ENCODE measurements at regions not wholly inside any gene's neighbourhood (a gene's known extent, or its start where the extent isn't known, plus 50 kb on each side); places are given as distances from the start of the nearest gene placed in this dataset.
"Not testable (repeated sequence)": the region's sequence is repeated elsewhere in the genome, so short reads cannot be mapped to it uniquely, and the experiment has no call there.

DNA sequence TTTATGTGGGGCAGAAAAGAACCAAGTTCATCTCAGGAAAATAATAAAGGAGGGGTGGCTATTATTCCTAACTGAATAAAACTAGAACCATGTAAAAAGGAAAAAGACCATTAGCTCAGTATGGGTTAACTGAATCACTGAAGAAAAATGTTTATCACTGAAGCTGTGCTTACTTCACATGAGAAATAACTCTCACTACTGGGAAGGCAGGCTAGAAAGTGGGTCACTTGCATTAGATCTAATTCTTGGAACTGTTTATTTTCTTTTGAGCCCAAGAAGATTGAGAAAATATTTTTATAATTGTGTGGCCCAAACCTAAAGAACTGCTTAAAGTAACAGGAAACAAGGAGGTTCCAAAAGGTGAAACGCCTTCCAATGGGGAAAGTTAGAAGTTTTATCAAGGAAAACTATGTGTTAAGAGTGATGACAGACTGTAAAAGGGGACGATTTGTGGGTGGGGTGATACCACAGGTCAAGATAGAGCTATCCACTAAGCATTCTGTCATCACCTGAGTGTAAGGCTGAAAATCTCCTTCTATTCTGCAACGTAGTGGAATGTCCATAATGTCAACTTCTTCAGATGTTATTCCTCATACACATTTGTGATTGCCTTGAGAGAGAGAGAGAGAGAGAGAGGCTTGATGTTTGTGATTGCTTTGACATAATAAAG, 1083.5 kb downstream of the PCDH7 start:
- DNase-seq (no peak), ATAC-seq (no peak)
- no peaks in the 10 kb centered on the region for H3K36me3 ChIP-seq
- no peak overlapping the region for H3K27ac ChIP-seq
- H3K9me3 ChIP-seq = no peaks in the 10 kb centered on the region
- in situ Hi-C loops (cut with MboI; ENCODE audit: low sequenced_read_pairs in 4 of 4) = no loop called here
- no peaks in the 10 kb centered on the region for H3K4me1 ChIP-seq
- intact Hi-C loops (cut with DNase I; ENCODE audit: low total_unique reads) = no loop called here
- no peak overlapping the region for H3K4me3 ChIP-seq
- no peaks in the 10 kb centered on the region for H3K27me3 ChIP-seq
- TF ChIP-seq POLR2A (IDR thresholded peaks at IDR 0.05) (no peak), CTCF (IDR thresholded peaks at IDR 0.05 in 4 of 5, conservative IDR thresholded peaks at IDR 0.05 in 1 of 5) (no peak)

GRCh38 chr4:31807036-31807435, 1086.9 kb downstream of the PCDH7 start:
- intact Hi-C loops (cut with DNase I; ENCODE audit: low total_unique reads) (no loop called here), in situ Hi-C loops (cut with MboI; ENCODE audit: low sequenced_read_pairs in 4 of 4) (no loop called here)
- ATAC-seq (no peak), DNase-seq (no peak)
- H3K27ac ChIP-seq = no peak overlapping the region
- H3K4me1 ChIP-seq = no peaks in the 10 kb centered on the region
- no peak overlapping the region for H3K4me3 ChIP-seq
- H3K27me3 ChIP-seq = no peaks in the 10 kb centered on the region
- no peak for TF ChIP-seq CTCF (IDR thresholded peaks at IDR 0.05 in 4 of 5, conservative IDR thresholded peaks at IDR 0.05 in 1 of 5)
- TF ChIP-seq POLR2A (IDR thresholded peaks at IDR 0.05) = no peak
- no peaks in the 10 kb centered on the region for H3K36me3 ChIP-seq
- H3K9me3 ChIP-seq = no peaks in the 10 kb centered on the region

DNA sequence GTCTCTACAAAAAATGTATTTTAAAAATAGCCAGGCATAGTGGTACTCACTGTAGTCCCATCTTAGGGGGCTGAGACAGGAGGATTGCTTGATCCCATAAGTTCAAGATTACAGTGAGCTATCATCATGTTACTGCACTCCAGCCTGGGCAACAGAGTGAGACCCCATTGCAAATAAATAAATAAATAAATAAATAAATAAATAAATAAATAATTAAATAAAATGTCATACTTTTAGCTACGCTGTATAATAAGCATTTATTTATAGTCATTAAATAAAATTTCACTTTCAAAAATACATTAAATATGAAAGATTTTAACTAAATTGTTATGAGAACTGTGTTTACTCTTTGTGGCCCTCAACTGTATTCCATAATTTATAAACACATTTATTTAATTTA, 1124.2 kb downstream of the PCDH7 start:
- no peak overlapping the region for H3K27ac ChIP-seq
- intact Hi-C loops (cut with DNase I; ENCODE audit: low total_unique reads) = no loop called here
- no peak for TF ChIP-seq POLR2A (IDR thresholded peaks at IDR 0.05)
- no peak for TF ChIP-seq CTCF (IDR thresholded peaks at IDR 0.05 in 4 of 5, conservative IDR thresholded peaks at IDR 0.05 in 1 of 5)
- ATAC-seq (no peak), DNase-seq (no peak)
- in situ Hi-C loops (cut with MboI; ENCODE audit: low sequenced_read_pairs in 4 of 4) = no loop called here
- H3K36me3 ChIP-seq = no peaks in the 10 kb centered on the region
- no peaks in the 10 kb centered on the region for H3K27me3 ChIP-seq
- no peaks in the 10 kb centered on the region for H3K9me3 ChIP-seq
- no peak overlapping the region for H3K4me3 ChIP-seq
- no peaks in the 10 kb centered on the region for H3K4me1 ChIP-seq

GRCh38 chr4:31851946-31852345, 1131.8 kb downstream of the PCDH7 start:
- Histone ChIP-seq H3K4me3 (no peak overlapping the region), H3K4me1 (no peaks in the 10 kb centered on the region), H3K27ac (no peak overlapping the region), H3K9me3 (no peaks in the 10 kb centered on the region), H3K27me3 (no peaks in the 10 kb centered on the region), H3K36me3 (no peaks in the 10 kb centered on the region)
- intact Hi-C loops (cut with DNase I; ENCODE audit: low total_unique reads) = no loop called here
- in situ Hi-C loops (cut with MboI; ENCODE audit: low sequenced_read_pairs in 4 of 4) = no loop called here
- TF ChIP-seq CTCF (IDR thresholded peaks at IDR 0.05 in 4 of 5, conservative IDR thresholded peaks at IDR 0.05 in 1 of 5) (no peak), POLR2A (IDR thresholded peaks at IDR 0.05) (no peak)
- no peak for ATAC-seq
- DNase-seq = no peak

DNA sequence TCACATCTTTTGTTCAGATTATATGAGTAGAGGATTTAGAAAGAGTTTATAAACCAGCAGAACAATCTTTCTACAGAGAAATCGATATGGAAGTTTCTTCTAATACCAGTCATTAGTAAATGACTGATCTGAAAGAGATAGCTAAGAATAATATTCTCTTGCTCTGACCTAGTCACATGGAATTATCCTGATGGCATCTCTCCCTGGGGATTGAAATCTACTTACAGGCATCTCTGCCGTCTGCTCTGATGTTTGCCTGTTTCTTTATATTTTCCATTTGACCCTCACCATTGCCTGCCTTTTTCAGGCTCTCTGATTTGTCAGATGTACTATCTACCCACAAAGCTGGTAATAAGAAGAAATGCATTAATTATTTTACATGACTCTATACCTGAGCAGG, 1157.3 kb downstream of the PCDH7 start:
- in situ Hi-C loops (cut with MboI; ENCODE audit: low sequenced_read_pairs in 4 of 4) (no loop called here), intact Hi-C loops (cut with DNase I; ENCODE audit: low total_unique reads) (no loop called here)
- H3K27me3 ChIP-seq = no peaks in the 10 kb centered on the region
- no peaks in the 10 kb centered on the region for H3K9me3 ChIP-seq
- ATAC-seq = no peak
- no peak overlapping the region for H3K4me3 ChIP-seq
- DNase-seq = no peak
- no peaks in the 10 kb centered on the region for H3K36me3 ChIP-seq
- no peak for TF ChIP-seq POLR2A (IDR thresholded peaks at IDR 0.05)
- no peak for TF ChIP-seq CTCF (IDR thresholded peaks at IDR 0.05 in 4 of 5, conservative IDR thresholded peaks at IDR 0.05 in 1 of 5)
- H3K4me1 ChIP-seq = no peaks in the 10 kb centered on the region
- H3K27ac ChIP-seq = no peak overlapping the region

GRCh38 chr4:31880837-31881236, 1160.7 kb downstream of the PCDH7 start:
- intact Hi-C loops (cut with DNase I; ENCODE audit: low total_unique reads); H3K36me3 ChIP-seq; H3K27me3 ChIP-seq; in situ Hi-C loops (cut with MboI; ENCODE audit: low sequenced_read_pairs in 4 of 4); H3K9me3 ChIP-seq; H3K4me3 ChIP-seq; H3K27ac ChIP-seq; DNase-seq; ATAC-seq; H3K4me1 ChIP-seq: not testable (repeated sequence)
